GM23248 (cell line): ENCODE measurements at regions not wholly inside any gene's neighbourhood (a gene's known extent, or its start where the extent isn't known, plus 50 kb on each side); places are given as distances from the start of the nearest gene placed in this dataset.

ENCODE experiments used
- DNase-seq: peaks from one replicate; pipeline ENCODE4 v3.0.0-alpha.2; 2015
- H2AFZ ChIP-seq: fragments of 200-600 bp; sonication (generic); 2 replicates; pipeline ENCODE4 v1.6.1; 2016; ENCODE audit warnings: antibody characterized with exemption
- H3F3A ChIP-seq: fragments of 200-600 bp; sonication (generic); 2 replicates; pipeline ENCODE4 v1.6.1; 2016; ENCODE audit warnings: mild to moderate bottlenecking, antibody characterized with exemption, mixed run types; ENCODE audit not compliant: insufficient read depth
- H3K27ac ChIP-seq: fragments of 200-600 bp; sonication (generic); 2 replicates; pipeline ENCODE4 v1.5.1; 2016; ENCODE audit warnings: mild to moderate bottlenecking
- H3K27me3 ChIP-seq: fragments of 200-600 bp; sonication (generic); replicated peaks from 2 replicates; pipeline ENCODE4 v1.6.1; 2016; ENCODE audit warnings: mild to moderate bottlenecking; ENCODE audit not compliant: insufficient read depth
- H3K36me3 ChIP-seq: fragments of 200-600 bp; sonication (generic); 2 replicates; pipeline ENCODE4 v1.6.1; 2016; ENCODE audit warnings: low read depth, mild to moderate bottlenecking
- H3K4me1 ChIP-seq: fragments of 200-600 bp; sonication (generic); 2 replicates; pipeline ENCODE4 v1.6.1; 2016; ENCODE audit warnings: mild to moderate bottlenecking; ENCODE audit not compliant: insufficient read depth
- H3K4me2 ChIP-seq: fragments of 200-600 bp; sonication (generic); one replicate; pipeline ENCODE4 v1.6.1; 2016; ENCODE audit warnings: mild to moderate bottlenecking; ENCODE audit not compliant: unreplicated experiment
- H3K4me3 ChIP-seq: fragments of 200-600 bp; sonication (generic); 2 replicates; pipeline ENCODE4 v1.5.1; 2016; ENCODE audit warnings: mild to moderate bottlenecking
- H3K79me2 ChIP-seq: fragments of 200-600 bp; sonication (generic); 2 replicates; pipeline ENCODE4 v1.6.1; 2016; ENCODE audit warnings: mild to moderate bottlenecking; ENCODE audit not compliant: insufficient read depth
- H3K9ac ChIP-seq: fragments of 200-600 bp; sonication (generic); 2 replicates; pipeline ENCODE4 v1.6.1; 2016; ENCODE audit warnings: mild to moderate bottlenecking
- H3K9me2 ChIP-seq: fragments of 200-600 bp; sonication (generic); 2 replicates; pipeline ENCODE4 v1.6.1; 2016; ENCODE audit warnings: mixed run types, mild to moderate bottlenecking, moderate library complexity; ENCODE audit not compliant: insufficient read depth
- H3K9me3 ChIP-seq: fragments of 200-600 bp; sonication (generic); one replicate; pipeline ENCODE4 v1.6.1; 2017; ENCODE audit warnings: low read depth
- H4K20me1 ChIP-seq: fragments of 200-600 bp; sonication (generic); 2 replicates; pipeline ENCODE4 v1.6.0; 2016; ENCODE audit not compliant: insufficient read depth
- EZH2 ChIP-seq: fragments of 200-600 bp; sonication (generic); IDR thresholded peaks from 2 replicates; pipeline ENCODE4 v1.6.1; 2018; ENCODE audit warnings: antibody characterized with exemption, mild to moderate bottlenecking; ENCODE audit not compliant: insufficient read depth, poor library complexity, severe bottlenecking
- EZH2phosphoT487 ChIP-seq: fragments of 200-600 bp; sonication (generic); IDR thresholded peaks from 2 replicates; pipeline ENCODE4 v1.6.1; 2018; ENCODE audit warnings: antibody characterized with exemption, moderate library complexity, mild to moderate bottlenecking, low read depth; ENCODE audit not compliant: insufficient read depth
- WGBS, 2 experiments: methylation state at CpG; one replicate each; pipeline ENCODE4 v1.1.6; 2015 to 2017; ENCODE audit warnings: low lambda C conversion rate in 2 of 2, low coverage in 1 of 2; ENCODE audit errors: missing lambda C conversion rate in 2 of 2; 5-methylcytosine and 5-hydroxymethylcytosine counted together
- in situ Hi-C: fragments of 300-500 bp; cut with MboI; formaldehyde crosslinking; loops from 2 replicates; pipeline ENCODE4 v1.15.0; 2020

GRCh38 chr9:109624143-109624542 is 126.0 kb upstream of the PTPN3 start:
- WGBS, 2 experiments: 27 to 45% methylated on average over 3 of the region's 3 CpGs

GRCh38 chr9:109624896-109625295 is 126.8 kb upstream of the PTPN3 start:
- H3K27ac ChIP-seq: no peak overlapping the region
- H3K4me1 ChIP-seq: no peaks in the 10 kb centered on the region
- in situ Hi-C loops: no loop called here
- H3K36me3 ChIP-seq: no peaks in the 10 kb centered on the region
- no peak overlapping the region for H3K9ac ChIP-seq
- H3K9me3 ChIP-seq: no peaks in the 10 kb centered on the region
- TF ChIP-seq EZH2 (no peak), EZH2phosphoT487 (no peak)
- H3K4me2 ChIP-seq: no peak overlapping the region
- H3F3A ChIP-seq: no peaks in the 10 kb centered on the region
- no peak overlapping the region for H3K4me3 ChIP-seq
- H3K9me2 ChIP-seq: no peaks in the 10 kb centered on the region
- no peaks in the 10 kb centered on the region for H3K79me2 ChIP-seq
- no peaks in the 10 kb centered on the region for H4K20me1 ChIP-seq
- no peak overlapping the region for H2AFZ ChIP-seq
- H3K27me3 ChIP-seq: peaks cover 45% of the 10 kb centered on the region; the same call in 1 of the 2 replicates
- peak; percentile 29 for DNase-seq
- WGBS, 2 experiments: 0 to 11% methylated on average over 1 of the region's 1 CpG

More at GRCh38 chr9:109624143-109624542, 126.0 kb upstream of the PTPN3 start:
- Histone ChIP-seq H2AFZ (no peak overlapping the region), H3K79me2 (no peaks in the 10 kb centered on the region), H3K9me3 (no peaks in the 10 kb centered on the region), H3K4me2 (no peak overlapping the region), H3K4me1 (no peaks in the 10 kb centered on the region), H3F3A (no peaks in the 10 kb centered on the region), H3K9me2 (no peaks in the 10 kb centered on the region), H4K20me1 (no peaks in the 10 kb centered on the region), H3K4me3 (no peak overlapping the region), H3K27me3 (peaks cover 43% of the 10 kb centered on the region; the same call in 1 of the 2 replicates), H3K27ac (no peak overlapping the region), H3K9ac (no peak overlapping the region), H3K36me3 (no peaks in the 10 kb centered on the region)
- DNase-seq: no peak
- in situ Hi-C loops: no loop called here
- TF ChIP-seq EZH2 (no peak), EZH2phosphoT487 (no peak)

- Histone ChIP-seq H3K27me3 (peaks cover 39% of the 10 kb centered on the region; the same call in 1 of the 2 replicates), H3F3A (no peaks in the 10 kb centered on the region), H3K27ac (no peak overlapping the region), H3K79me2 (no peaks in the 10 kb centered on the region), H3K4me3 (no peak overlapping the region), H2AFZ (no peak overlapping the region), H3K9me3 (no peaks in the 10 kb centered on the region), H4K20me1 (no peaks in the 10 kb centered on the region), H3K36me3 (no peaks in the 10 kb centered on the region), H3K9me2 (no peaks in the 10 kb centered on the region), H3K9ac (no peak overlapping the region), H3K4me2 (no peak overlapping the region), H3K4me1 (no peaks in the 10 kb centered on the region)
- TF ChIP-seq EZH2phosphoT487 (no peak), EZH2 (no peak)
- 35 to 44% methylated on average over 4 of the region's 4 CpGs for WGBS, 2 experiments
- no peak for DNase-seq
- in situ Hi-C loops: no loop called here
Measured at GRCh38 chr9:109627042-109627441, 128.9 kb upstream of the PTPN3 start.

GRCh38 chr9:109629615-109630014 is 131.5 kb upstream of the PTPN3 start:
- WGBS, 2 experiments: 23 to 25% methylated on average over 1 of the region's 1 CpG
- H3K36me3 ChIP-seq: no peaks in the 10 kb centered on the region
- no peak overlapping the region for H3K27ac ChIP-seq
- in situ Hi-C loops: no loop called here
- H3K9me2 ChIP-seq: no peaks in the 10 kb centered on the region
- TF ChIP-seq EZH2phosphoT487 (no peak), EZH2 (no peak)
- H3K79me2 ChIP-seq: no peaks in the 10 kb centered on the region
- H4K20me1 ChIP-seq: no peaks in the 10 kb centered on the region
- no peaks in the 10 kb centered on the region for H3K4me1 ChIP-seq
- no peak overlapping the region for H2AFZ ChIP-seq
- no peak for DNase-seq
- no peaks in the 10 kb centered on the region for H3K9me3 ChIP-seq
- H3K9ac ChIP-seq: no peak overlapping the region
- no peak overlapping the region for H3K4me3 ChIP-seq
- H3F3A ChIP-seq: no peaks in the 10 kb centered on the region
- H3K4me2 ChIP-seq: no peak overlapping the region
- peaks cover 43% of the 10 kb centered on the region for H3K27me3 ChIP-seq

GRCh38 chr9:109632817-109633216 is 134.7 kb upstream of the PTPN3 start:
- H3K79me2 ChIP-seq: no peaks in the 10 kb centered on the region
- no peaks in the 10 kb centered on the region for H3K9me2 ChIP-seq
- no peaks in the 10 kb centered on the region for H4K20me1 ChIP-seq
- in situ Hi-C loops: no loop called here
- no peak overlapping the region for H3K4me2 ChIP-seq
- H3K4me3 ChIP-seq: no peak overlapping the region
- H3K9me3 ChIP-seq: no peaks in the 10 kb centered on the region
- H3F3A ChIP-seq: no peaks in the 10 kb centered on the region
- peaks cover 63% of the 10 kb centered on the region for H3K27me3 ChIP-seq
- no peak overlapping the region for H3K9ac ChIP-seq
- TF ChIP-seq EZH2phosphoT487: no peak
- TF ChIP-seq EZH2: no peak
- peak; percentile 31 for DNase-seq
- no peak overlapping the region for H3K27ac ChIP-seq
- no peak overlapping the region for H2AFZ ChIP-seq
- no peaks in the 10 kb centered on the region for H3K36me3 ChIP-seq
- WGBS, 2 experiments: 41 to 58% methylated on average over 2 of the region's 2 CpGs
- no peaks in the 10 kb centered on the region for H3K4me1 ChIP-seq
